ENCODE measurements at regions not wholly inside any gene's neighbourhood (a gene's known extent, or its start where the extent isn't known, plus 50 kb on each side); places are given as distances from the start of the nearest gene placed in this dataset.

DNA sequence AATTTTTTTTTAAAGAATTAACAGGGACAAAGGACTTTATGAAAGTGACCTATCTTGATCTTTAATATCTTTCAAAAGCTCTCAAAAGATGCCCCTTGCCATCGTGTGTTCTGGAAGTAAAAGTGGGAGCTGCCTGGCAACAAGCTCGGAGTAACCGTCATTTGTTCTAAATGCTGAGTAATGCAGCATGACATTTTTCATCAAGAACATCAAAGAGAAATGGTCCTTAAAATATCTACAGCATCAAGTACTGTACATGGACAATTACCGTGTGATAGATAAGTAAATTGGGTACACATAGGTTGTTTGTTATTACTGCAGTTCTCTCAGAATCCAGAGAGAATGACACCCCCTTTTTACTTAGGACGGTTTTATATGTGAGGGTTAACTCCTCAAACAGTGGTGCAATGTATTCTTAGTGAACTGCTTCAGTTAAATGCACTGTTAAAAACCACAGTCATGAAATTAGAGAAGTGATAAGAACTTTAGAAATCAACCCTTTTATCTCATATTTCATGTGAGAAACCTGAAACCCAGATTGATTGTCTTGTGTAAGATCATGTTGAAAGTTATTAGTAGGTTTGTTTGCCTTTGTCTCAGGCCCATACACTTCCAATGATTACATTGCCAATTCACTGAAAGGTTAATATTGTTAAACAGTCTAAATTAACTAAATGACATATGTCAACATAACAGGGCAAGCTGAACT is 90.6 kb upstream of the HNMT start:
- WGBS = 39% methylated on average over 5 of the region's 5 CpGs
- DNase-seq (ENCODE audit: extremely low spot score) = no peak
- no peak overlapping the region for H3K27ac ChIP-seq (replicated peaks in 1 of 4)
- no peaks in the 10 kb centered on the region for H3K36me3 ChIP-seq
- no peaks in the 10 kb centered on the region for H3K9me3 ChIP-seq
- H3K27me3 ChIP-seq = no peaks in the 10 kb centered on the region
- no peaks in the 10 kb centered on the region for H3K4me1 ChIP-seq
- no peak overlapping the region for H3K4me3 ChIP-seq
- TF ChIP-seq EP300 (IDR thresholded peaks at IDR 0.05) (no peak), POLR2A (IDR thresholded peaks at IDR 0.05; ENCODE audit: low read depth) (no peak), POLR2AphosphoS5 (IDR thresholded peaks at IDR 0.05) (no peak)
- TF ChIP-seq, protein P1, sequence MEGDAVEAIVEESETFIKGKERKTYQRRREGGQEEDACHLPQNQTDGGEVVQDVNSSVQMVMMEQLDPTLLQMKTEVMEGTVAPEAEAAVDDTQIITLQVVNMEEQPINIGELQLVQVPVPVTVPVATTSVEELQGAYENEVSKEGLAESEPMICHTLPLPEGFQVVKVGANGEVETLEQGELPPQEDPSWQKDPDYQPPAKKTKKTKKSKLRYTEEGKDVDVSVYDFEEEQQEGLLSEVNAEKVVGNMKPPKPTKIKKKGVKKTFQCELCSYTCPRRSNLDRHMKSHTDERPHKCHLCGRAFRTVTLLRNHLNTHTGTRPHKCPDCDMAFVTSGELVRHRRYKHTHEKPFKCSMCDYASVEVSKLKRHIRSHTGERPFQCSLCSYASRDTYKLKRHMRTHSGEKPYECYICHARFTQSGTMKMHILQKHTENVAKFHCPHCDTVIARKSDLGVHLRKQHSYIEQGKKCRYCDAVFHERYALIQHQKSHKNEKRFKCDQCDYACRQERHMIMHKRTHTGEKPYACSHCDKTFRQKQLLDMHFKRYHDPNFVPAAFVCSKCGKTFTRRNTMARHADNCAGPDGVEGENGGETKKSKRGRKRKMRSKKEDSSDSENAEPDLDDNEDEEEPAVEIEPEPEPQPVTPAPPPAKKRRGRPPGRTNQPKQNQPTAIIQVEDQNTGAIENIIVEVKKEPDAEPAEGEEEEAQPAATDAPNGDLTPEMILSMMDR (IDR thresholded peaks at IDR 0.05) = no peak
- intact Hi-C loops (cut with DNase I) = no loop called here

DNA sequence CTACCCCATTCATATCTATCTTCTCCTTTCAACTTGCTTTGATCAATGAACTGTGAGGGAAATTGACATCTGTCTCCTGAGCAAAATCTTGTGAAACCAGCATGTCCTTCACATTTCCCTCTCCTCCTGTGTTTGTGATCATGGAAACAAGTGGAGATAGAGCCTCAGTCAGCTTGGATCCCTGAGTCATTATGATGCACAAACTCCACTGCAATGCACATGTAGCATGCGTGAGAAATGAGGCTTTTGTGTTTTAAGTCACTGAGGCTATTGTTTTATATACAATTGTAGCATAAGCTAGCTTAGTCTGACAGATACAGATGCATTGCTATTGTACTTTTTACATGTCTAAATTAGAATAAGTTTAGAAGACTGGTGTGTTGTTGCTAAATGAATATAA is 85.2 kb upstream of the HNMT start:
- DNase-seq (ENCODE audit: extremely low spot score) = no peak
- H3K36me3 ChIP-seq = no peaks in the 10 kb centered on the region
- no peak overlapping the region for H3K4me3 ChIP-seq
- H3K4me1 ChIP-seq = no peaks in the 10 kb centered on the region
- TF ChIP-seq, protein P1 (IDR thresholded peaks at IDR 0.05) = no peak
- intact Hi-C loops (cut with DNase I) = no loop called here
- peaks cover 0 to 10% (median 0%) of the 10 kb centered on the region in 4 donors for H3K9me3 ChIP-seq
- WGBS = 76% methylated on average over 1 of the region's 1 CpG
- H3K27ac ChIP-seq (replicated peaks in 1 of 4) = no peak overlapping the region
- H3K27me3 ChIP-seq = peaks cover 0 to 4% (median 0%) of the 10 kb centered on the region in 4 donors

DNA sequence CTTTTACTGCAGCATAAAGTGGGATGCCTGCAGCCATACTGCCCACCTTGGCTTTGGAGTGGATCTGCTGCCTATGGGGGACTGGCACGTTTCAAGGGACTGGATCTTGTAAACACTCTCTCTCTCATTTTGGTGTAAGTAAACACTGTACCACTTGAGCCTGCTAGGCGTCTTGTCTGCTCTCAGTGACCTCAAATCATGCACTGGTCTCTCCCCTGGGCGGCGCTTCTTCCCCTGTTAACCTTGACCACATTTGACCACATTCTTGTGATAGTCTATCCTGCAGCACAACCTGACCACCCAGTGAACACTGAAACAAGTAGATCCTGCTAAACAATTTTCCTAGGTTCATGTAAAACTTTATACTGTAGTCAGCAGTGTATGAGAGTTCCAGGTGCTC is 82.6 kb upstream of the HNMT start:
- no peak overlapping the region for H3K4me3 ChIP-seq
- H3K27ac ChIP-seq (replicated peaks in 1 of 4) = no peak overlapping the region
- peaks cover 0 to 4% (median 0%) of the 10 kb centered on the region in 4 donors for H3K27me3 ChIP-seq
- no peak for DNase-seq (ENCODE audit: extremely low spot score)
- H3K4me1 ChIP-seq = no peaks in the 10 kb centered on the region
- TF ChIP-seq, protein P1 (IDR thresholded peaks at IDR 0.05) = no peak
- TF ChIP-seq POLR2A (IDR thresholded peaks at IDR 0.05; ENCODE audit: low read depth) (no peak), EP300 (IDR thresholded peaks at IDR 0.05) (no peak), POLR2AphosphoS5 (IDR thresholded peaks at IDR 0.05) (no peak)
- intact Hi-C loops (cut with DNase I) = no loop called here
- H3K9me3 ChIP-seq = peaks cover 0 to 10% (median 0%) of the 10 kb centered on the region in 4 donors
- WGBS = 81% methylated on average over 4 of the region's 4 CpGs
- H3K36me3 ChIP-seq = no peaks in the 10 kb centered on the region

DNA sequence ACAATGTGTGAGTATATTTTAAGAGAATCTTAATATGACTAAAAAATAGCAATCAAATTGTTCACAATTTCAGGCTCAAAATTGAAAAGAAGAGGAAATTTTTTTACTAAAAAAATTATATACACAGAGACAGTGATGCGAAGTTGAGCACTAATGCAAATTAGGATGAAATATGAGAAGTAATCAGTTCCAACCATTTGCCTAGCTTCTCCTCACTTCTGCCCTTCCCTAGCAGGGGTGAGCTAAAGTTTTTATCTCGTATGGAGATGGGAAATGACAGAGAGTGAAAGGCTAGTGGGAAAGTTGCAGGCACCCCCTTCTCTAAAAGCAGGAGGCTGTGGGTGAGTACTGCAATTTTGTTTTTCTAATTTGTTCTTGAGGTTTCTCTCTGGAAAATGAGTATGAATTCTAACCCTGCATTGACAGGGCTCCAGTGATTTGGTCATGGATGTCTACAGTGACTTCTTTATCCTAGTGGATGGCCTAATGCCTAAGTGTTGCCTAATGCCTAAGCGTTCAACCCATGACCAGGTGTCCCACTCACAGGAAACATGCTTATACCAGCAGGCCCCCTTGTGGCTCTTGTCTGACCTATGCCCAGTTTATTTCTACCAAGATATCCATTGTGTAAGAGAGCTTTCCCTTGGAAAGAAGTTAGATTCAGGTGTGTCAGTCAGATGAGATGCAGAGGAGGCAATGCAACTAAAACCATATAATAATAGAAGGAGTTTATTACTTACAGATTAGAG is 78.0 kb upstream of the HNMT start:
- Histone ChIP-seq H3K27me3 (peaks cover 0 to 4% (median 0%) of the 10 kb centered on the region in 4 donors), H3K36me3 (no peaks in the 10 kb centered on the region), H3K4me1 (no peaks in the 10 kb centered on the region), H3K9me3 (peaks cover 0 to 7% (median 0%) of the 10 kb centered on the region in 4 donors), H3K27ac (replicated peaks in 1 of 4) (no peak overlapping the region), H3K4me3 (no peak overlapping the region)
- WGBS = 56% methylated on average over 2 of the region's 3 CpGs
- no peak for TF ChIP-seq EP300 (IDR thresholded peaks at IDR 0.05)
- TF ChIP-seq, protein P1 (IDR thresholded peaks at IDR 0.05) = no peak
- no peak for TF ChIP-seq POLR2AphosphoS5 (IDR thresholded peaks at IDR 0.05)
- no peak for TF ChIP-seq POLR2A (IDR thresholded peaks at IDR 0.05; ENCODE audit: low read depth)
- no peak for DNase-seq (ENCODE audit: extremely low spot score)
- intact Hi-C loops (cut with DNase I) = no loop called here
